Superior temporal gyrus (tissue), 1 donor: ENCODE measurements at regions not wholly inside any gene's neighbourhood (a gene's known extent, or its start where the extent isn't known, plus 50 kb on each side); places are given as distances from the start of the nearest gene placed in this dataset.

Experiments used
- DNase-seq: peaks from one replicate; pipeline ENCODE4 v3.0.0-alpha.2; 2016; ENCODE audit errors: extremely low spot score

DNA sequence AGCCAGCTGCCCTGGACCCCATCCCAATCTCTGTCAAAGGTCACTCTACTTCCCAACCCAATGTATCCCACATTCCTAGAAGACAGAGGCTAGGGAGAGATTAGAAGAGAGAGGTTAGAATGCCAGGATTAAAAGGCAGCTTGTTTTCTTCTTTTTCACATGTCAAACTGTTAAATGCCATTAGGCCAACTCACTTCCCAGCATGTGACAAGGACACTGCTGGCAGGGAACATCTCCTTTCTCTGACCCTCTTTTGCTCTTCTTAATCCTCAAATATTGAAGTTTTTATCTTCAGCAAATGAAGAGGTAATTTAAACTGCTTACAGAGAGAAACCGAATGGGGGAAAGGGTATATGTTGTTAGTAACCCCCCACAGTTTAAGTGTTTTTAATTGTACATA lies 89.1 kb downstream of the BBS10 start:
- DNase-seq: no peak

DNA sequence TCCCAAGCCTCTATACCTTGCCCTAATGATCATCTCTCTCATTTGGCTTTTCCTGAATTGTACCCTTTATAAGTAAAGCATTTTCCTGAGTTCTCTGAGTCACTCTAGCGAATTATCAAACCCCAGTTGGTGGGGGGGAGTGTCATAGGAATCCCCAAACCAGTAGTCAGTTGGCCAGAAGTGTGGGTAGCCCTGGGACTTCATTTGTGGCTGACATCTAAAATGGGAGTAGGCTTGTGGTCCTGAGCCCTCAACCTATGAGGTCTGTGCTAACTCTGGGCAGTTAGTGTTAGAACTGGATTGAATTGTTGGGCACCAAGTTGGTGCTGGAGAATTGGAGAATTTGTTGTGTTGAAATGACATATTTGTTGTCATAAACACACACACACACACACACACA lies 91.3 kb downstream of the BBS10 start:
- DNase-seq: no peak

DNA sequence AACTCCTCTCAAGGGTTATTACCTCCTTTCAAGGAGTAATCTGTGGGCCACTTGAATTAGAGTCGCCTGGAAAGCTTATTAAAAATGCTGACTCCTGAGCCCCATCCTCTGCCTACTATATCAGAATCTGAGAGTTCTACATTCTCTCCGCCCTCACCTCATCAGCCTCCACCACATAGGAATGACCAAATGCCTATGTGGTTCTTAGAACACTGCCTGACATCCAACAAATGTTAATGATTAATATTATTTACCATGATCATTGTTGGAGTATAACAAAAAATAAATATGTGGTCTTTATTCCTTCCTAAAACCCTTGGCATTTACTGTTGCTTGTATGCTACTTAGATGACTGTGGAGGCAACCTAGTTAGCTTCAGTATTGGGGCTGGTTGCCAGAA lies 91.9 kb downstream of the BBS10 start:
- no peak for DNase-seq

DNA sequence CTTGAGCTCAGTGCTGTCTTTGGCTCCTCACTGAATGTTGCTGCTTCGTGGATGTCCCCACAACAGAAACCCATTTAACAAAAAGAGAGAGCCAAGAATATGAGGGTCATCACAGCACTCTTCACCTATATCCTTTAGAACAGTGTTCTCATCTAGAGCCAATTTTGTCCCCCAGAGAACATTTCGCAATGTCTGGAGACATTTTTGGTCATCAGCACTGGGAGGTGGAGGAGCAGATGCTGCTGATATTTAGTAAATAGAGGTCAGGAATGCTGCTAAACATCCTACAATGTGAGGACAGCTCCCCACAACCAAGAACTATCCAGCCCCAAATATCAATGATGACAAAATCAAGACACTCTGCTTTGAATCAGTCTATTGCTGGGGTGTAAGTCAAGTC lies 92.5 kb downstream of the BBS10 start:
- DNase-seq: no peak

DNA sequence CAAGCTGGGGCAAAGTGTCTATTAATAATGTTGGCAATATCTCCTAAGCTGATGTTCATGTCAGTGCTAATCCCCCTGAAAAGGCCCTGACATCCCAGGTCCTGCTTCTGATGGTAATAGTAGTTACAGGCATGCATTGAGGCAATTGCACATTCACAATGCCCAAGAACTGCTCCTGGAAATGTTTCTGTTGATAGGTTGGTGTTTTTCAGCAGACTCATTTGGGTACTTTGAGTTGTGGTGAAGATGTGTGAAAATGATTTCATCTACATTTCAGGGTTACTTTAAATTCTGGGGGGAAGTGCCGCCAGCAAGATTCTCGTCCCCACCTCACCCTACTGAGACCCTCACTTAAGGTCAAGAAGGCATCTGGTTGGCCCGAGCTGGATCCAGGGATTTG lies 92.9 kb downstream of the BBS10 start:
- DNase-seq: no peak

DNA sequence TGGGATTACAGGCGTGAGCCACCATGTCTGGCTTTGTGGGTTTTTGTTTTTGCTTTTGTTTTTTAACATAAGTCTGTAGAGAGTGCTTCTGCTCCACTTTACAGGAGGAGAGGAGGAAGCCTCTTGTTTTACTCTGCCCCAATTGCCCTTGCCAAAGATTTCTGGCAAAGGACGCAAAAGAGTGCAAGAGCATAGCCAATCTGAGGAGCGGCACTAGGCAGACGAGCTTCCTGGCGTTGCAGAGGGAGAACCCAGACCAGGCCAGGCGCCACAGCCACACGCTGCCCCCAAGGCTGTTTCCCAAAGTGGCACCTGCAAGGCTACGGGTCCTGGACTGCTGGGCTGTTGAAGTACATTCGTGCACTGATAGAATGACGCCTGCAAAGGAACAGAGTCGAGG lies 96.2 kb downstream of the BBS10 start:
- DNase-seq: no peak

DNA sequence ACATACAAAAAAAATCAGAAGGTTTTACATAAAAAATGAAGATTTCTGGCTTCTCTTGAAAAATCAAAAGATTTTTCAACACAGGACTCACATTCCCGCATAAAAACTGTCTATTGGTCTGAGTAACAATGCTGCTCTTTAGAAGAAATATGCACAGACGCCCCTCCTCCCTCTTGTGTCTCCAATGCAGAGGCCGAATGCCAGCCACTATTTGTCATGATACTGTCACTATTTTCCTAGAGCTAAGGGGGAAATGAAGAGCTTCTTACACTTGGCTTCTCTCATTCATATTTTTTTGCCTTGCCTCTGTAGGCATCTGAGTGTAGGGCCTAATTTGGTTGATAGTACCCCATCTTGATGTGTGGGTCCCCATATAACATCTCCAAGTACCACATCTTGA lies 98.0 kb downstream of the BBS10 start:
- DNase-seq: no peak

DNA sequence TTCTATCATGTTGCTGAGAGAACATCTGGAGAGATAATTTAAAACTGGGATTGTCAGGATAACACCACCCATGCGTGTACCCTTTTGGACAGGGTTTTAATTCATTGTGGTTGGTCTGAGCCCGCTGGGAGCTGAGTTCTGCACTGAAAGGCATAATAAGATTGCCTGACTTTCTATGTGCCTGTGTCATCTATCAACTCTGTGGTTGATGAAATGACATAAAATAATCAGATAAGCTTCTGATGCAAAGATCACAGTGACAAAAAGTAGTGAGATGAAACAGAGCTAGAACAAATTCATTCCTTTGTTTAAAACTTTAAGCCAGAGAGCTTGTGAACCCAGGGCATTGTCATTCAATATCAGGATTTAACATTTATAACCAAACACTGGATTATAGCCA lies 98.7 kb downstream of the BBS10 start:
- no peak for DNase-seq

DNA sequence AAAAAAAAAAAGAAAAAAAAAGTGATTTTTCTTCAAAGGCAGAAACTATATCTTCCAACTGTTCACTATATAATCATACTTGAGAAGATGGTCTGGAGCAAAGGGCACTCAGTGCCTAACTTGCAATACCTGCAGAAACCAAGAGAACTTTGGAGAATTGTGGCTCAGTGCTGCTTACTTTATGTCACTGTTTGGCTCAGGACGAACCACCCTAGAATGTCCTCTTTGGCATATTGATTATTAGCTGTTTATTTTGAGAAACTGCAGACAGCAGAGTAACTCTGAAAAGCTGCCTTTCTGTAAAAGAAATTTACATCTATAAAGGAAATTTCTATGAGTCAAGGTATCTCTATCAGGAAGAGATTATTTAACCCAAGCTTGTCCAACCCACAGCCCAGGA lies 100.2 kb downstream of the BBS10 start:
- no peak for DNase-seq

DNA sequence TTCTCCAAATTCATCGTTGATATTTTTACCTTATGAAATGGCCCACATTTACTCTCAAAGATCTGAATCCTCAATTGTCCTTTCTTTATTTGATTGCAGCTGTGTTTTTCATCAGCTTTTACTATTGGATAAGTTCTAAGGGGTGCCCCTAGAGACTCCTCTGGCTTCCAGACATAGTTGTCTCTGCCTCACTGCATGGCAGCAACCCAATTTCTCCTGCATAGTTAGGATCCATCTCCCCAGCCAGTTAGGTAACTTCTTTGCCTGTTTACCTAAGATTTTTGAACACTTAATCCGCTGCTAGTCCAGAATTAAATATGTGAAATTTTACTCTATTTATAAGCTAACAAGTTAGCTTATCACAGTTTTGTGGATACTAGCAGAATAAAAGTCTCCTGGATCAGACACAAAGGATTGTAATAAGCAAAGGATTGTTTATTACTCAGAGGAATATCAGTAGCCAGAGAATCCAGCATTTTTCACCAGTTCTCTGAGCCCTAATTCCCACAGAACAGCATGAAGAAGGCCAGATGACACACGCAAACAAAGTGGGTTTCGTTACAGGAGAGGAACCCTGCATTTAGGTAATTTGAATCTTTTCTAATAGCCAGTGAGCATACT lies 101.1 kb downstream of the BBS10 start:
- no peak for DNase-seq

DNA sequence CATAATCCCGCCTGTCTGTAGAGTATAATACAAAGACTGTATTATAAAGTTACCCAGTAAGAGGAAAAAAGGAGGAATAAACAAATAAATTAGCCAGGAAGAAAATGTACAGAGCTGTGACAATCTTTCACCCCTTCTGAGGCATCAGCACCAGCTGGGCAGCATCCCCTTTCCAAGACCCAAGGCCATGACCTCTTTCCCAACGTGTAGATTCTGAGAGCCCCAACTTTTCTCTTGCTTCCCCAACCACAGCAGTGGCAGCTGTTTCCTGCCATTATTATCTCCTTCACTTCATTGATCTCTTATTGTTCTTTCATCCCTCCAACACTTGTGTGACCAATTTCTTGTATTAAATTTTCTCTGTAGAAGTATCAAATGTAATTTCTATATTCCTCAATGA lies 101.6 kb downstream of the BBS10 start:
- DNase-seq: no peak

DNA sequence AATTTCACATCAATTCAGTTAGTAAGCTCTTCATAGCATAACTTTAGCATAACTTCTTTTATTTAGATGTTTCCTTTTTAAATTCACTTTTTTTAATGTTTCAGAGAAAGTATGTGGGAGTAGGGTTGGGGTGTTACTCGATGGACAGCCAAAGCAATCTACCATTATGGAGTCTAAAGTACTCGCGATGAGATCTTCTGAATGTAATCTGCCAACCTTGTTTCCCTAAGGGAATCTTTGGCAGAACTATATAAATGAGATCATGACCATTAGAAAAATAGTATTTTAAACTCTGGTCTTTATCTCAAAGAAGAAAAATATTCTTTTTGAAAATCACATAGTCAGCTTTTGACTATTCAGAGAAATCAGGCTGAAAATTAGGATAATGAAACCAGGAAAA lies 103.9 kb downstream of the BBS10 start:
- DNase-seq: no peak

DNA sequence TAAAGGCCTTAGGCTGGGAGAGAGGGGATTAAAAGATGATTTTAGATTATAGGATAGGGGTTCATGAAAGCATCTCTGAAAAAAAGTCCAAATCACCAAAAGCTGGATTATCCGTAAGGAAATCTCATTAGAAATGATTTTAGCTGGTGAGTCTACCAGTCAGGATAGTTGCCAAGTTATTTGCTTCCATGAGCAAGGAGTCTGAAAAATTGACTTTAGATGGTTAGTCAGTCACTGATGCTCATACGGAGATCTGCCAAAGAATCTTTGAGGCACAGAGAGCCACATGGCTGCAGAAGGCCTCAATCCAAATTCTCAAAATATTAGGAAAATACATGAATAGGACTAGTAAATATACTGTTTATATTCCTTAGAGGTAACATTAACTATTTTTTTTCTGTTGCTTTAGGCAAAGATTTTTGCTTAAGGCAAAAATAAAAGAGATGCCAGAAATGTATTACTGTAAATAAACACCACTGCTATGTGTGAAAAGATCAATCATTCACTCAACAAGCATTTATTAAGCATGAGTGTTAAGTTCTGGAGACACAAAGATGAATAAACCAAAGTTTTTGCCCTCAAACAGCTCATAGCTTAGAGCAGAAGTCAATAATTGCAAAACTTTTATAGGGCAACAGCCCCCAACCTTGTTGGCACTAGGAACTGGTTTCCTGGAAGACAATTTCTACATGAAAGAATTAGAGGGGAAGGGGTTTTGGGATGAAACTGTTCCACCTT lies 105.2 kb downstream of the BBS10 start:
- no peak for DNase-seq

DNA sequence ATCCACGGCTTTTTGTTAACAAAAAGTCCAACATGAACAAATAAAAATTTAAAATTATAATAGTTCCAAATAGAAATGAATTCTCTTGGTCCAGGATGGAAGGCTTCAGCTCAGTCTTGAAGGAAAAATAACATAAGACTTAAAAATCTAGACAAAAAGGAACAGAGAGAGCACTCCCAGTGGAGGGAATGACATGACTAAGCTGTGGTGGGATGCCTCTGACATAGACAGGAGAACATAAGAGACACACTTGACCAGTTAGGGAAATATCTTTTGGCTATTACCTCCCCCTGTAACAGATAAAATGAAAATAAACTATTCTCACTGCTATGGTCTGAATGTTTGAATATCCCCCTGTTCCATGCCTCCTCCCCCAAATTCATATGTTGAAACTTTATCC lies 106.8 kb downstream of the BBS10 start:
- DNase-seq: no peak

DNA sequence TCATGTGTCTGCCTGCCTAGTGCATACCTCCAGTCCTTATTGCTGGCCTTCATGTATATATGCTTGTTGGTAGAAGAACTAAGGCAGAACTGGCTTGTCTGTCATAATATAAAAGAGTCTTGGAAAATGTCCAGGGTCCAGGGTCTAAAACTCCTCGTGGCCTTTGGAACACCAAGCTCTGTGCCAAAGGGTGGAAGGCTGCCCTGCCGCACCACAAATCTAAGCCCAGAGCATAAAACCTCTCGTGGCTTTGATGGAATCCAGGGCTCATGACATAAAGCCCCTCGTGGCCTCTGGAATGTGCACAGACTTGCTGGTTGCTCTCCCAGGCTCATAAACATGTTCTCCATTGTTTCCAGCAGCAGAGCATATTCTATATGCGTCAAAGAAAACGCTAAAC lies 107.9 kb downstream of the BBS10 start:
- DNase-seq: no peak

DNA sequence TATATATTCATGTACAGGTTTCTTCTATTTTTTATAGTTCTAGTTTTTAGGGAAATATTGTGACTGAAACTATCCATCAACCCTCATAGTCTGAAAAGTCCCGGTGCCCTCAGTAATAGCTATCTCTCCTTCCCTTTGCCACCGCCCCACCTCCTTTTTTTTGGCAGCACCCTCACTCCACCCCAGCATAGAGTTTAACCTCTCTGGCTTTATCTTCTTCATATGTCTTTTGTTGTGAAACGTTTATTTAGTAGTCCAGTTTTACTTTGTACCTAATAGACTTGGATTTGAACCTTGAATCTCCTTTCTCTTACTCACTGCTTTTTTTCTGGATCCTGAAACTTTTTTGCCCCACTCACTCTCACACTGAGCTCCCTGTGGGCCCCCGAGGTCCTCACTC lies 109.5 kb downstream of the BBS10 start:
- DNase-seq: no peak

DNA sequence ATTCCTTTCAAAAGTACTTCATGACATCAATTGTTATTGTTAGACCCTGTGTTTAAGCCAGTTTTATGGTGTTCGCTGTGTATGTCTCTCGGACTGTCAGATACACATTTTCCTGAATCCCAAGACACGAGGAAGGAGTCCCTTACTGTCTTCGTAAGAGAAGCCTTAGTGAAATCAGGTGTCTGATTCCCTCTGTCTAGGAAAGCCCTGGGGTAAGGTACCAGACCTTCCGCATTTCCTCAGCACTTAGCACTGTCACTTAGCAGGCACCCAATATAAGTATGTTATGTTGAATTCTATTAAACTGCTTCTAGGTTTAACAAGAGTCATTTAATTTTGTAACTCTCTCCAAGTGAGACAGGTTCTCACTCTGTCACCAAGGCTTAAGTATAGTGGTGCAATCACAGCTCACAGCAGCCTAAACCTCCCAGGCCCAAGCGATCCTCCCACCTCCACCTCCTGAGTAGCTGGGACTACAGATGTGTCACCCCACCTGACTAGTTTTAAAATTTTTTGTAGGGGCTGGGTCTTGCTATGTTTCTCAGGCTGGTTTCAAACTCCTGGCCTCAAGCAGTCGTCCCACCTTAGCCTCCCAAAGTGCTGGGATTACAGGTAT lies 111.0 kb downstream of the BBS10 start:
- DNase-seq: no peak

DNA sequence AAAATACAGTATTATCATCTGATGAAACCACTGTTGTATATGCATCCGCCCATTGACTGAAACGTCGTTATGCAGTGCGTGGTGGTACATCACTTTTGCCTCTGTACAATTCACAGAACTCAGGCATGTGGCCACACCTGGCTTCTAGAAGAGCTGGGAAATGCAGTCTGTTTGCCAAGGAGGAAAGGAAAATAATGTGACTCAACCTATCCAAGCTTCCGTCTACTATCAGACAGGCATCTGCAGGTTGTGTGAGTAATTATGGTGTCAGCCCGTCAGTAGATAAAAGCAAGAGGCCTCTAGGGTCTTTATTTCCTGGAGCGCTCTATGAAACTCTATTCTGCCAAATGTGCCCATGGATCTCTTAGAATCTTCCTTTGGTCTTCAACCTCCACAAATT lies 111.6 kb downstream of the BBS10 start:
- DNase-seq: no peak

DNA sequence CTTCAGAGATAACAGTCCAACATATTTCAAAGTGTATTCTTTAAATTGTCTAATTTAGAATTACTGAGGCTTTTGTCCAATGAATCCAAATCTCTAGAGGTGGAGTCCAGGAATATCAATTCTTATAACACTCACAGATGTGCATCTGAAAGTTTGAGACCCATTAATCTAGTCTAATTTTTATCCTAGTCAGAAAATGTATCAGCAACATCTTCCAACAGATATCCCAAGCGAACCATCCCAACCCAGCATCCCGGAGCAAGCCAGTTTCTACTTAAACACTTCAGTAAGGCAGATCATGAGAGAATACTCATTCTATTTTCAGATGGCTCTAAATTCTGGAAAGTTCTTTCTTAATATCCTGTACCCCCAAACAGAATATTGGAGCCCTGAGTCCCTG lies 113.5 kb downstream of the BBS10 start:
- DNase-seq: no peak

DNA sequence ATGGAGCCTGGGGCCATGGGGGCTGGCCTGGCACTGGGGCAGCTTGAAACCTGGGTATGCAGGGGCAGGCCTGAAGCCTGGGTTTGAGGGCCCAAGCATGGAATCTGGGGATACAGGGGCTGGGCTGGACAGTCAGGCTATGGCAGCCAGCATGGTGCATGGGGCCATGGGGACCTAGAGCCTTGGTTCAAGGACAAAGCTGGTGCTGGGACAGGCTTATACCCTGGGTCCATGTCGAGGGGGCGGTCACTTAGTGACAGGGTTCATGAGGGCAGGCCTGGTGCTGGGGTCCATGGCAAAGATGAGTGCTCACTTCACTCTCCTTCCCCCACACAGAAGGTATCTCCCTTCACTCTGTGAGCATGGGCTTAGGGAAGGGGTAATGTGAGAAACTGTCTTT lies 116.2 kb downstream of the BBS10 start:
- DNase-seq: no peak

DNA sequence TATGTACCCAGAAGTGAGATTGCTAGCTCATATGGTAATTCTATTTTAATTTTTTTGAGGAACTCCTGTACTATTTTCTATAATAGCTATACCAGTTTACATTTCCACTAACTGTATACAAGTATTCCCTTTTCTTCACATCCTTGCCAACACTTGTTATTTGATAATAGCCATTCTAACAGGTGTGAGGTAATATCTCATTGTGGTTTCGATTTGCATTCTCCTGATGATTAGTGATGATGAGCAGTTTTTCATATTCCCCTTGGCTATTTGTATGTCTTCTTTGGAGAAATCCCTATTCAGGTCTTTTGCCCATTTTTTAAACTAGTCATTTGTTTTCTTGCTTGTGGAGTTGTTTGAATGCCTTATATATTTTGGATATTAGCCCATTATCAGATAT lies 121.3 kb downstream of the BBS10 start:
- DNase-seq: no peak

DNA sequence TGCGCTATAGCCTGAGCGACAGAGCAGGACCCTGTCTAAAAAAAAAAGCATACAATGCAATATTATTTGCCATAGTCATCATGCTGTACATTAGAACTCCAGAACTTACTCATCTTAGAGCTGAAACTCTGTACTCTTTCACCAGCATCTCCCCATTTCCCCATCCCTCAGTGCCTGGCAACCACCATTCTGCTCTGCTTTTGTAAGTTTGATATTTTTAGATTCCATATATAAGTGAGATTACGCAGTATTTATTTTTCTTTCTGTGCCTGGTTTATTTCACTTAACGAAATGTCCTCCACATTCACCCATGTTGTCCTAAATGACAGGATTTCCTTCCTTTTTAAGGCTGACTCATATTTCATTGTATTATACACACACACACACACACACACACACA lies 121.8 kb downstream of the BBS10 start:
- no peak for DNase-seq

DNA sequence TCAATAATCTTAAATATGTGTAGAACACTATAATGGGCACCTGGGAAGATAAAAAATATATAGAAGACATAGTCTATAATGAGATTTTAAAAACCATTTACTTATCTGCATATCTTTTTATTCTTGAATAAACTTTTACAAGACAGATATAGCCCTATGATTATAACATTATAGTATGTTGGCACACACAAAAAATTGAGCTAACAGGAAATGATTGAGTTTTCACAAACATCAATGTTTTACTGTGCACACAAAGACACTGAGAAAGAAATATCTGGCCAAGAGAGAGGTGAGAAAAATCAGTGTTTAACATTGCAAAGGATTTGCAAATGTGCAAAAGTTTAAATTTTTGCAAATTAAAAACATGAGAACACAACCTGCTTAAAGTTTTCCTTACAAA lies 124.3 kb downstream of the BBS10 start:
- DNase-seq: no peak

DNA sequence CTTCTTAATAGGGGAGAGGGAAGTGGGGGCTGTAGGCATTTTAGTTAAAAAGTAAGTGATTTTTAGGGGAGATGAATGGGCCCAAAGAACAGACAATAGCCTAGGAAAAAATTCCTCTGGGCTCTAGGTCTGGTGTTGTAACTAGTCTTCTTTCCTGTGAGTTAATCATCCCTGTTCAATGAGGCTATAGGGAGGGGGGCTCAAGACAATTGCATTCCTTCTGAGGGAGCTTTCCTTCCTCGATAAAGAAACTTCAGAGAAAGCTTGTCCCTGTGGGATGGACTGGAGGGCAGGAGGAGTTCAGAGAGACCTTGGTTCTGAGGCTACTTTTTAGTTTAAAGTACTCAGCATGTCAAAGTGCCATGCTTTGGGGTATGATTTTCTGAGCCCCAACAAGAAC lies 127.2 kb downstream of the BBS10 start:
- DNase-seq: no peak
